ENCODE measurements at regions not wholly inside any gene's neighbourhood (a gene's known extent, or its start where the extent isn't known, plus 50 kb on each side); places are given as distances from the start of the nearest gene placed in this dataset.
"Not testable (repeated sequence)": the region's sequence is repeated elsewhere in the genome, so short reads cannot be mapped to it uniquely, and the experiment has no call there.

GRCh38 chr14:71452539-71452938, 479.7 kb upstream of the RGS6 start:
- H3K9me3 ChIP-seq, result no peaks in the 10 kb centered on the region
- H3K4me3 ChIP-seq (ENCODE audit: low read depth in 1 of 2, low read length in 1 of 2), result no peak overlapping the region
- H3K36me3 ChIP-seq, result no peaks in the 10 kb centered on the region
- H3K4me1 ChIP-seq (ENCODE audit: control insufficient read depth in 1 of 2, insufficient read depth in 1 of 2, low read depth in 1 of 2, low read length in 1 of 2), result peaks cover 6 to 10% of the 10 kb centered on the region in 2 experiments
- H3K27me3 ChIP-seq, result no peaks in the 10 kb centered on the region
- no peak overlapping the region for H3K27ac ChIP-seq
- no peak for TF ChIP-seq CTCF (IDR thresholded peaks at IDR 0.05)

GRCh38 chr14:71452987-71453386, 479.2 kb upstream of the RGS6 start:
- Histone ChIP-seq H3K36me3 (no peaks in the 10 kb centered on the region), H3K27me3 (no peaks in the 10 kb centered on the region), H3K9me3 (no peaks in the 10 kb centered on the region), H3K4me1 (ENCODE audit: control insufficient read depth in 1 of 2, insufficient read depth in 1 of 2, low read depth in 1 of 2, low read length in 1 of 2) (peaks cover 6 to 10% of the 10 kb centered on the region in 2 experiments), H3K4me3 (ENCODE audit: low read depth in 1 of 2, low read length in 1 of 2) (no peak overlapping the region), H3K27ac (no peak overlapping the region)
- no peak for TF ChIP-seq CTCF (IDR thresholded peaks at IDR 0.05)

DNA sequence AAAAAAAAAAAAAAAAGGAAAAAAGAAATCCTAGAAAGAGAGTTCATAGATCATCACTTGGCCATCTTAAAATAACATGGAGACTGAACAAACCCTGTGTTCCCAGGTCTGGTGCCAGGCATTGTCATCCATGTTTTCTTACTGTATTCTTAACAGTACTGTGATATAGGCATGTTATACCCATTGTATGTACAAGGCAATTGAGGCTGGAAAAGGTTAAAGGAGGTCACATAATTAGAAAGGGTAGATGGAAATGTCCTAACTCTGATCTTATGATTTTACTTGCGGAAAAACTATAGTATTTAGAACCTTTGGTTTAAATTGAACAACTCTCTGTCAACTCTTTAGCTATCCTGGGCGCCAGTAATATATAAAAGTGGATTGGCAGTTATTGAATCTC, 478.2 kb upstream of the RGS6 start:
- no peaks in the 10 kb centered on the region for H3K9me3 ChIP-seq
- TF ChIP-seq CTCF (IDR thresholded peaks at IDR 0.05), result no peak
- no peaks in the 10 kb centered on the region for H3K36me3 ChIP-seq
- H3K27ac ChIP-seq, result no peak overlapping the region
- H3K4me3 ChIP-seq (ENCODE audit: low read depth in 1 of 2, low read length in 1 of 2), result no peak overlapping the region
- H3K4me1 ChIP-seq (ENCODE audit: control insufficient read depth in 1 of 2, insufficient read depth in 1 of 2, low read depth in 1 of 2, low read length in 1 of 2), result peaks cover 6 to 10% of the 10 kb centered on the region in 2 experiments
- H3K27me3 ChIP-seq, result no peaks in the 10 kb centered on the region

- TF ChIP-seq CTCF (IDR thresholded peaks at IDR 0.05), result no peak
- Histone ChIP-seq H3K27ac (peak overlapping the region; percentile 52), H3K4me3 (ENCODE audit: low read depth in 1 of 2, low read length in 1 of 2) (no peak overlapping the region), H3K27me3 (no peaks in the 10 kb centered on the region), H3K36me3 (no peaks in the 10 kb centered on the region), H3K4me1 (ENCODE audit: control insufficient read depth in 1 of 2, insufficient read depth in 1 of 2, low read depth in 1 of 2, low read length in 1 of 2) (peaks cover 6 to 10% of the 10 kb centered on the region in 2 experiments), H3K9me3 (no peaks in the 10 kb centered on the region)
Observed at GRCh38 chr14:71454513-71455332, 477.5 kb upstream of the RGS6 start.

DNA sequence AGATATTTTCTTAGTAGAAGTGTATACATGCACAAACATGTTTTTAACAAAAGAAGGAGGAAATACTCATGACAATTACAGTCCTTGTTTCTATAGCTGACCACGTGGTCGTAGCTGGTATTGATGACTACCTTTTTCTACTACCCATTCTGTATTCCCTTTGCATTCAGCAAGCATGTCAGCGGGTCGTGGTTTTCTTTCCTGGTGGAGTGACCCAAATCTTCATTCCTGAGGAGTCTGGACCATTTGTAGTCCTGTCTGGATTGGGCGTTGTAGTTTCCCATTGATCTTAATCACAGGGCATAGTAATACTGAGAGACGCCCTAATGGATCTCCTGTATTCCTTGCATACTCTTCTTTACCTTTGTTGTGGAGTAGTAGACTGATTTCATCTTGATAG, 472.1 kb upstream of the RGS6 start:
- no peaks in the 10 kb centered on the region for H3K9me3 ChIP-seq
- H3K27me3 ChIP-seq, result no peaks in the 10 kb centered on the region
- no peak for TF ChIP-seq CTCF (IDR thresholded peaks at IDR 0.05)
- H3K36me3 ChIP-seq, result no peaks in the 10 kb centered on the region
- no peak overlapping the region for H3K4me3 ChIP-seq (ENCODE audit: low read depth in 1 of 2, low read length in 1 of 2)
- H3K27ac ChIP-seq, result no peak overlapping the region
- H3K4me1 ChIP-seq (ENCODE audit: control insufficient read depth in 1 of 2, insufficient read depth in 1 of 2, low read depth in 1 of 2, low read length in 1 of 2), result peaks cover 2 to 5% of the 10 kb centered on the region in 2 experiments

DNA sequence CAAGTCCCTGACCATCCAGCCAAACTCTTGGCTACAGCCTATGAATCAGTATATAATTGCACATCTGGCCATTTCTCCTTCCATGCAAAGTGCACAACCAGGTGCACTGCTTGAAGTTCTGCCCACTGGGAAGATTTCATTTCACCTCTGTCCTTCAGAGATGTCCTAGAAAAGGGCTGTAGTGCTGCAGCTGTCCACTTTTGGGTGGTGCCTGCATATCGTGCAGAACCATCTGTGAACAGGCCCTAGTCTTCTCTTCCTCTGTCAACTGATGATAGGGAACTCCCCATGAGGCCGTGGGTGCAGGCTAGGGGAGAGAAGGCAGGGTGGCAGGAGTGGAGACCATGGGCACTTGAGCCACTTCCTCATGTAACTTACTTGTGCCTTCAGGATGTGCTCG, 470.6 kb upstream of the RGS6 start:
- not testable (repeated sequence) for H3K36me3 ChIP-seq; H3K9me3 ChIP-seq; H3K4me3 ChIP-seq (ENCODE audit: low read depth in 1 of 2, low read length in 1 of 2); H3K4me1 ChIP-seq (ENCODE audit: control insufficient read depth in 1 of 2, insufficient read depth in 1 of 2, low read depth in 1 of 2, low read length in 1 of 2); H3K27me3 ChIP-seq; H3K27ac ChIP-seq
